Right lung (tissue), 2 donors: ENCODE measurements at regions not wholly inside any gene's neighbourhood (a gene's known extent, or its start where the extent isn't known, plus 50 kb on each side); places are given as distances from the start of the nearest gene placed in this dataset.

Experiments
- DNase-seq, 2 donors: peaks; one replicate each; pipeline ENCODE4 v3.0.0-alpha.2; 2013

GRCh38 chr20:52645822-52646221, 326.3 kb upstream of the TSHZ2 start:
- DNase-seq, result no peak

GRCh38 chr20:52643034-52643433, 329.1 kb upstream of the TSHZ2 start:
- no peak for DNase-seq

- no peak for DNase-seq
Observed at GRCh38 chr20:52637201-52637600, 335.0 kb upstream of the TSHZ2 start.

GRCh38 chr20:52631469-52631868, 340.7 kb upstream of the TSHZ2 start:
- no peak for DNase-seq

GRCh38 chr20:52630138-52630537, 342.0 kb upstream of the TSHZ2 start:
- no peak for DNase-seq

GRCh38 chr20:52624281-52624680, 347.9 kb upstream of the TSHZ2 start:
- no peak for DNase-seq

- no peak for DNase-seq
Observed at GRCh38 chr20:52622081-52622480, 350.1 kb upstream of the TSHZ2 start.

- no peak for DNase-seq
Observed at GRCh38 chr20:52621401-52621800, 350.8 kb upstream of the TSHZ2 start.

- DNase-seq, result no peak
Observed at GRCh38 chr20:52619671-52620070, 352.5 kb upstream of the TSHZ2 start.

GRCh38 chr20:52619101-52619500, 353.1 kb upstream of the TSHZ2 start:
- DNase-seq, result no peak

GRCh38 chr20:52616629-52617028, 355.5 kb upstream of the TSHZ2 start:
- no peak for DNase-seq

- DNase-seq, result no peak
Observed at GRCh38 chr20:52614051-52614863, 357.9 kb upstream of the TSHZ2 start.

GRCh38 chr20:52612046-52612632, 360.0 kb upstream of the TSHZ2 start:
- no peak for DNase-seq

- DNase-seq, result no peak
Observed at GRCh38 chr20:52610749-52611148, 361.4 kb upstream of the TSHZ2 start.

- no peak for DNase-seq
Observed at GRCh38 chr20:52601295-52601971, 370.7 kb upstream of the TSHZ2 start.

GRCh38 chr20:52596256-52596655, 375.9 kb upstream of the TSHZ2 start:
- no peak for DNase-seq

- no peak for DNase-seq
Observed at GRCh38 chr20:52595518-52595917, 376.6 kb upstream of the TSHZ2 start.

GRCh38 chr20:52593654-52594053, 378.5 kb upstream of the TSHZ2 start:
- no peak for DNase-seq

GRCh38 chr20:52592567-52592966, 379.6 kb upstream of the TSHZ2 start:
- DNase-seq, result no peak

- DNase-seq, result no peak
Observed at GRCh38 chr20:52590100-52590499, 382.1 kb upstream of the TSHZ2 start.

- DNase-seq, result no peak
Observed at GRCh38 chr20:52589251-52589812, 382.8 kb upstream of the TSHZ2 start.

- DNase-seq, result no peak
Observed at GRCh38 chr20:52586660-52587059, 385.5 kb upstream of the TSHZ2 start.

GRCh38 chr20:52585333-52585732, 386.8 kb upstream of the TSHZ2 start:
- DNase-seq, result no peak
